PC-3 (cell line): ENCODE measurements at regions not wholly inside any gene's neighbourhood (a gene's known extent, or its start where the extent isn't known, plus 50 kb on each side); places are given as distances from the start of the nearest gene placed in this dataset.

Source experiments
- ATAC-seq: fragments of 200-7000 bp; cut with Tn5 transposase; 2 replicates; pipeline ENCODE4 v1.9.1; 2020; ENCODE audit warnings: mild to moderate bottlenecking, moderate library complexity
- BruUV-seq: library from RNA; stranded (reverse); fragments of 400-500 nt; replicated peaks from 2 replicates; lab custom pipeline; 2021; lab: Mats Ljungman, UMichigan
- CTCF ChIA-PET: fragments of 300-600 bp; sonication (Branson Sonifier 250); formaldehyde crosslinking; loops from one replicate; lab custom pipeline; 2022; ENCODE audit warnings: antibody characterized with exemption; lab: Charles Lee
- POLR2A ChIA-PET: fragments of 300-600 bp; sonication (Branson Sonifier 250); formaldehyde crosslinking; loops from one replicate; lab custom pipeline; 2022; ENCODE audit warnings: antibody characterized with exemption; ENCODE audit not compliant: unreplicated experiment; lab: Charles Lee
- DNase-seq: peaks from one replicate; pipeline ENCODE4 v3.0.0-alpha.2; 2015
- H2AFZ ChIP-seq: fragments of 300-600 bp; sonication (generic); 2 replicates; pipeline ENCODE4 v1.6.0; 2016; ENCODE audit warnings: antibody characterized with exemption, low read length
- H3F3A ChIP-seq: fragments of 300-600 bp; sonication (generic); one replicate; pipeline ENCODE4 v1.6.0; 2017; ENCODE audit warnings: antibody characterized with exemption, low read length, control low read depth, mild to moderate bottlenecking; ENCODE audit not compliant: unreplicated experiment
- H3K27ac ChIP-seq: fragments of 300-600 bp; sonication (generic); 2 replicates; pipeline ENCODE4 v1.5.1; 2016; ENCODE audit warnings: mild to moderate bottlenecking, low read length
- H3K27me3 ChIP-seq: fragments of 300-600 bp; sonication (generic); 2 replicates; pipeline ENCODE4 v1.6.1; 2016; ENCODE audit warnings: low read length, mixed read lengths
- H3K36me3 ChIP-seq: fragments of 300-600 bp; sonication (generic); 2 replicates; pipeline ENCODE4 v1.6.1; 2016; ENCODE audit warnings: low read depth, mixed run types, low read length, mixed read lengths
- H3K4me1 ChIP-seq: fragments of 300-600 bp; sonication (generic); 2 replicates; pipeline ENCODE4 v1.5.1; 2016; ENCODE audit warnings: low read length; ENCODE audit not compliant: insufficient read depth
- H3K4me2 ChIP-seq: fragments of 300-600 bp; sonication (generic); 2 replicates; pipeline ENCODE4 v1.6.0; 2016; ENCODE audit warnings: low read length
- H3K4me3 ChIP-seq: fragments of 300-600 bp; sonication (generic); 2 replicates; pipeline ENCODE4 v1.5.1; 2016; ENCODE audit warnings: mild to moderate bottlenecking, low read length, mixed read lengths
- H3K79me2 ChIP-seq: fragments of 300-600 bp; sonication (generic); 2 replicates; pipeline ENCODE4 v1.6.1; 2017; ENCODE audit warnings: low read length, mixed read lengths
- H3K9ac ChIP-seq: fragments of 300-600 bp; sonication (generic); 2 replicates; pipeline ENCODE4 v1.6.0; 2016; ENCODE audit warnings: mild to moderate bottlenecking, low read length
- H3K9me2 ChIP-seq: fragments of 300-600 bp; sonication (generic); replicated peaks from 2 replicates; pipeline ENCODE4 v1.6.1; 2016; ENCODE audit warnings: mixed run types, low read length, mixed read lengths
- H3K9me3 ChIP-seq: fragments of 300-600 bp; sonication (generic); 2 replicates; pipeline ENCODE4 v1.6.1; 2016; ENCODE audit warnings: low read length, mixed read lengths
- H4K20me1 ChIP-seq: fragments of 300-600 bp; sonication (generic); 2 replicates; pipeline ENCODE4 v1.6.1; 2016; ENCODE audit warnings: low read length, mixed read lengths
- EZH2 ChIP-seq: fragments of 300-600 bp; sonication (generic); IDR thresholded peaks from one replicate; pipeline ENCODE4 v1.6.1; 2017; ENCODE audit warnings: antibody characterized with exemption, mild to moderate bottlenecking, low read length; ENCODE audit not compliant: unreplicated experiment
- EZH2phosphoT487 ChIP-seq: fragments of 300-600 bp; sonication (generic); IDR thresholded peaks from 2 replicates; pipeline ENCODE4 v1.6.1; 2018; ENCODE audit warnings: mild to moderate bottlenecking, antibody characterized with exemption, low read length, borderline replicate concordance
- intact Hi-C: fragments of 100-400 bp; cut with micrococcal nuclease; formaldehyde crosslinking; loops from 2 replicates; pipeline ENCODE4 v1.9.0; 2023
- TF ChIP-seq, protein P1 (sequence below): fragments of 300-600 bp; sonication (generic); conservative IDR thresholded peaks from 2 replicates; pipeline ENCODE4 v1.5.1; 2017; ENCODE audit warnings: antibody characterized with exemption, low read depth, mild to moderate bottlenecking, low read length

GRCh38 chr4:19783667-19784223, 468.0 kb upstream of the SLIT2 start:
- POLR2A ChIA-PET: no interaction called here
- intact Hi-C loops: no loop called here
- no TSS peak for BruUV-seq
- Histone ChIP-seq H3K4me2 (no peak overlapping the region), H3K9ac (no peak overlapping the region), H3F3A (no peaks in the 10 kb centered on the region), H3K27me3 (no peaks in the 10 kb centered on the region), H3K27ac (no peak overlapping the region), H2AFZ (no peak overlapping the region), H4K20me1 (no peaks in the 10 kb centered on the region), H3K4me1 (no peaks in the 10 kb centered on the region), H3K9me3 (no peaks in the 10 kb centered on the region), H3K36me3 (peaks cover 10% of the 10 kb centered on the region), H3K4me3 (no peak overlapping the region), H3K79me2 (no peaks in the 10 kb centered on the region), H3K9me2 (no peaks in the 10 kb centered on the region)
- ATAC-seq (no peak), DNase-seq (no peak)
- TF ChIP-seq EZH2 (no peak), EZH2phosphoT487 (no peak)
- TF ChIP-seq, protein P1, sequence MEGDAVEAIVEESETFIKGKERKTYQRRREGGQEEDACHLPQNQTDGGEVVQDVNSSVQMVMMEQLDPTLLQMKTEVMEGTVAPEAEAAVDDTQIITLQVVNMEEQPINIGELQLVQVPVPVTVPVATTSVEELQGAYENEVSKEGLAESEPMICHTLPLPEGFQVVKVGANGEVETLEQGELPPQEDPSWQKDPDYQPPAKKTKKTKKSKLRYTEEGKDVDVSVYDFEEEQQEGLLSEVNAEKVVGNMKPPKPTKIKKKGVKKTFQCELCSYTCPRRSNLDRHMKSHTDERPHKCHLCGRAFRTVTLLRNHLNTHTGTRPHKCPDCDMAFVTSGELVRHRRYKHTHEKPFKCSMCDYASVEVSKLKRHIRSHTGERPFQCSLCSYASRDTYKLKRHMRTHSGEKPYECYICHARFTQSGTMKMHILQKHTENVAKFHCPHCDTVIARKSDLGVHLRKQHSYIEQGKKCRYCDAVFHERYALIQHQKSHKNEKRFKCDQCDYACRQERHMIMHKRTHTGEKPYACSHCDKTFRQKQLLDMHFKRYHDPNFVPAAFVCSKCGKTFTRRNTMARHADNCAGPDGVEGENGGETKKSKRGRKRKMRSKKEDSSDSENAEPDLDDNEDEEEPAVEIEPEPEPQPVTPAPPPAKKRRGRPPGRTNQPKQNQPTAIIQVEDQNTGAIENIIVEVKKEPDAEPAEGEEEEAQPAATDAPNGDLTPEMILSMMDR: no peak
- CTCF ChIA-PET: no interaction called here

DNA sequence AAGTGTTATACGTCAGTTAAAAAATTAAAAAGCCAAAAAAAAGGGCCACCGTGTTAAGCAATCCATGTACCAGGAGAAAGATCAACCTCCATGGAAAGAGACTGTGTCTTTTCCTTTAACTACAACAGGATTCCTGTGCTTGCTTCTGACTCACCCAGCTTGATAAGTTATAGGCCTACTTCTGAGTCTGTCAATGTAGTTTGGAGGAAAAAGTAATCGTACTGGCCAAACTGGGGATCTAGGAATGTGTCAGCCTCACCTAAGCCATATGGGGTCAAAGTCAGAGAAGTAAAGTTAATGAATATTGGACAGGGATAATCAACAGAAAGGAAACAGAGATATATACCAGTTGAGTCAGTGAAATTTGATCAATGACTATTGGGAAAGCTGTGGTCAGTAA, 470.8 kb upstream of the SLIT2 start:
- no peak overlapping the region for H3K4me3 ChIP-seq
- TF ChIP-seq EZH2 (no peak), EZH2phosphoT487 (no peak)
- TF ChIP-seq, protein P1: no peak
- no peaks in the 10 kb centered on the region for H3K9me3 ChIP-seq
- CTCF ChIA-PET: no interaction called here
- no peaks in the 10 kb centered on the region for H3K79me2 ChIP-seq
- no peaks in the 10 kb centered on the region for H3K9me2 ChIP-seq
- H3K4me1 ChIP-seq: peaks cover 11% of the 10 kb centered on the region
- H3K27me3 ChIP-seq: no peaks in the 10 kb centered on the region
- no peak overlapping the region for H3K9ac ChIP-seq
- BruUV-seq: no TSS peak
- peaks cover 10% of the 10 kb centered on the region for H3K36me3 ChIP-seq
- no peak for ATAC-seq
- no peak overlapping the region for H2AFZ ChIP-seq
- DNase-seq: no peak
- POLR2A ChIA-PET: no interaction called here
- intact Hi-C loops: no loop called here
- H3F3A ChIP-seq: no peaks in the 10 kb centered on the region
- no peak overlapping the region for H3K27ac ChIP-seq
- H3K4me2 ChIP-seq: no peak overlapping the region
- H4K20me1 ChIP-seq: no peaks in the 10 kb centered on the region

DNA sequence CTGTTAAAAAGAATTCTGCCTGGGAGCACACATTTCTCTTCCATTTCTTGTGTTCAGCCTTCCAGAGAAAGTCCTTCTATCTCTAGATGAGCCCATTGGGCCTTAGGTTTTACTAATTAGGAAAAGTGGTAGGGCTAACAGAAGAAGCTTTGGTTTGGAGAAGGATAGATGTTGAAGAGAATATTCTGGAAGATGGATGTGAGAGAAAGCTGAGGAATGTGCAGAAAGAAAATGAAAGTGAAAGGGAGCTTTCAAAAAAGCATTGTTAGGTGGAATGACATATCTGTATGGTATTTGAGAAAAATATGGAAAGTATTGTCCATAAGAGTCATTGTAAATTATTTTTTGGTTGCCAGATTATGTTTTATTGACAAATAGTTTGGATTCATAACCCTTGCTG, 474.8 kb upstream of the SLIT2 start:
- H3K4me1 ChIP-seq: peaks cover 30% of the 10 kb centered on the region
- TF ChIP-seq EZH2 (no peak), EZH2phosphoT487 (no peak)
- TF ChIP-seq, protein P1: no peak
- H3F3A ChIP-seq: no peaks in the 10 kb centered on the region
- H3K79me2 ChIP-seq: no peaks in the 10 kb centered on the region
- ChIA-PET POLR2A (no interaction called here), CTCF (no interaction called here)
- H3K27ac ChIP-seq: peak overlapping the region; percentile 85
- H3K36me3 ChIP-seq: no peaks in the 10 kb centered on the region
- no TSS peak for BruUV-seq
- H4K20me1 ChIP-seq: no peaks in the 10 kb centered on the region
- no peaks in the 10 kb centered on the region for H3K27me3 ChIP-seq
- H3K9me2 ChIP-seq: no peaks in the 10 kb centered on the region
- DNase-seq: peak; percentile 48
- H2AFZ ChIP-seq: no peak overlapping the region
- peak overlapping the region; percentile 83 for H3K4me2 ChIP-seq
- no peak for ATAC-seq
- intact Hi-C loops: loop anchor here (1.0 to 10.0 kb wide), 4 partner anchors 28 to 472 kb away; no protein-coding TSS in a partner anchor
- H3K4me3 ChIP-seq: peak overlapping the region; percentile 40
- H3K9me3 ChIP-seq: no peaks in the 10 kb centered on the region
- peak overlapping the region; percentile 39 for H3K9ac ChIP-seq
